HG03469 (cell line): ENCODE measurements at regions not wholly inside any gene's neighbourhood (a gene's known extent, or its start where the extent isn't known, plus 50 kb on each side); places are given as distances from the start of the nearest gene placed in this dataset.
"Not testable (repeated sequence)": the region's sequence is repeated elsewhere in the genome, so short reads cannot be mapped to it uniquely, and the experiment has no call there.

Source experiments
- ATAC-seq: cut with Tn5 transposase; IDR thresholded peaks from one replicate; pipeline ENCODE4 v1.9.1; 2021; ENCODE audit warnings: mild to moderate bottlenecking, moderate library complexity, moderate number of reproducible peaks; ENCODE audit not compliant: unreplicated experiment

DNA sequence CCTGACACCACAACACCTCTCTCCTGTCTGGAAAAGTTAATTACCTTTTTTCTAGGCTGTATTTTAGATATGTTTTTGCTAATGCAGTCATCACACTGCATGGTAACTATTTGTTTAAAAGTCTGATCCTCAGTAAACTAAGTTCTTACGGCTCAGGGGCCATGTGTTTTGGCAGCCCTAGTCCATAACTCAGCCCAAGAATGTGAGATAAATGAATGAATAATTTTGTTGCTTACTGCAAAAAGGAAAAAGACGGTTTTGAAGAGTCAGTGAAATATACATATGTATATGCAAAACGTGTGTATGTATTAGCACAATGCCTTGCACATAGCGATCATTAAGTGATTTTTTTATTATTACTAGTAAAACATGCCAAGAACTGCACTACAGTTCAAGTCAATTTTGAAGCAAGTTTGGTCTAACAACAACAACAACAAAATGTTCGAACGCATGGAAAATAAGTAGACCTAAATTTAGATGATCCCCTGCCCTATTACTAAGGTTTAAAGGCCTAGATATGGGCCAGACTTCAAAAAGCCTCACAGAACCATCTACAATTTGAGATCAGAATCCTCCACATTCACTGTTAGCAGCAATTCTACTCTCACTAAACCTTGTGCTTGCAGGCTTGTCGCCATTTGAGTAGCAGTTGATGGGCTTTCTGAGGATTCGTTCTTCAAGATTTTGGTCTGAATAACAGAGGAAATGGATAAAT is 140.0 kb downstream of the NDUFA12 start:
- no peak for ATAC-seq

DNA sequence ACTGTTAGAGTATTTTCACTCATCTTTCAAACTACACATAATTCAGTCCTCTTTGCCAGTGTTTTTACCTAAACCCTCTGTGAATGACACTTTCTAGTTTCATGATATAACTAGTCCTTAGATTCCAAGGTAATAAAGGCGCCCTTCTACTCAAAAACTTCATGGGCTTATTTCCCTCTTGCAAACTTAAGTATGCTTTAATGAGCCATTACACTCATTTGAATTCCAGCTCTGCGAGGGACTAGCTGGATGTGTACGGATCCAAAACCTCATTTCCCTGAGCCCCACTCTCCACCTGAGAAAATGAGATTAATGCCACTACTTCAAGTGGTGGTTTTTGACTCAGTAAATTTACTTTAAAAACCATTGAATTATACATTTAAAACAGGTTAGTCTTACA is 141.1 kb downstream of the NDUFA12 start:
- ATAC-seq: no peak

DNA sequence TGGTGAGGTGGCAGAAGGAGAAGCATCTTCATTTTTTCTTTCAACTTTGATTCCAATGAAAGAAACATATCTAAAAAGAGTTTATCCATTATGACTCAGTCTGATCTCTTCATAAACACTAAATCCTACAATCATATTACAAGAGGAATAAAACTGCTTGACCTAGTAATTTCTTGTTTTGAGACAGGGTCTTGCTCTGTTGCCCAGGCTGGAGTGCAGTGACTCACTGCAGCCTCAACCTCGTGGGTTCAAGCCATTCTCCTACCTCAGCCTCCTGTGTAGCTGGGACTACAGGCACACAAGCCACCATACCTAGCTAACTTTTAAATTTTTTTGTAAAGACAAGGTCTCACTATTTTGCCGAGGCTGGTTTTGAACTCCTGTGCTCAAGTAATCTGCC is 147.2 kb downstream of the NDUFA12 start:
- ATAC-seq: no peak

DNA sequence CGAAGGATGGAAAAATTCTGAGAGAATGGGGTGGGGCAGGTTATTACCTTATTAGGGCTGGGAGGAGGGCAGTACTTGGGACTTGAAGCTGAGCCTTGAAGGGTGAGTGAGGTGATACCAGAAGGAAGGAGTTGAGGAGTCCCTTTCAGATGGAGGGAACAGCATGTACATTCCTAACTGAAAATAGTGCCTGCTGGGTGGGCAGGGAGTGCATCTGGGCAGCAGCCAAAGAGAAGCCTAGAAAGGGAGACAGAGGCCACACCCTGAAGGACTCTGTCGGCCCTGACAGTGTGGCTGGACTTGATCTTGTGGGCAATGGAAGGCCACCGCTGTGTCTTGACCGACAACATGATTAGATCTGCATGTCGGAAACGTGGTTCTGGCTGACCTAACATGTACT is 147.6 kb downstream of the NDUFA12 start:
- ATAC-seq: no peak

DNA sequence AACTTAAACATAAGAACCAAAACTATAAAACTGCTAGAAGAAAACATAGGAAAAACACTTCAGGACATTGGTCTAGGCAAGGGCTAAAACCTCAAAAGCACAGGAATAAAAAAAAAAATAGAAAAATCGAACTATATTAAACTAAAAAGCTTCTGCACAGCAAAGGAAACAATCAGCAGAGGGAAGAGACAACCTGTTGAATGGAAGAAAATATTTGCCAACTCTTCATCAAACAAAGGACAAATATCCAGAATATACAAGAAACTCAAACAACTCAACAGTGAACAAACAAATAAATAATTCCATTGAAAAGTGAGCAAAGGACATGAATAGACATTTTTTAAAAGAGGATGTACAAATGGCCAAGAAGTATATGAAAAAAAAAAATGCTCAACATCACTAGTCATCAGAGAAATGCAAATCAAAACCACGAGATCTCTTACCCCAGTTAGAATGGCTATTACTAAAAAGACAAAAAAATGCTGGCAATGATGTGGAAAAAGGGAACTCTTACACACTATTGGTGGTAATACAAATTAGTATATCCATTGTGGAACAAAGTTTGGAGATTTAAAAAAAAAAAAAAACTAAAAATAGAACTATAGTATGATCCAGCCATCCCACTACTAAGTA is 152.0 kb downstream of the NDUFA12 start:
- no peak for ATAC-seq

DNA sequence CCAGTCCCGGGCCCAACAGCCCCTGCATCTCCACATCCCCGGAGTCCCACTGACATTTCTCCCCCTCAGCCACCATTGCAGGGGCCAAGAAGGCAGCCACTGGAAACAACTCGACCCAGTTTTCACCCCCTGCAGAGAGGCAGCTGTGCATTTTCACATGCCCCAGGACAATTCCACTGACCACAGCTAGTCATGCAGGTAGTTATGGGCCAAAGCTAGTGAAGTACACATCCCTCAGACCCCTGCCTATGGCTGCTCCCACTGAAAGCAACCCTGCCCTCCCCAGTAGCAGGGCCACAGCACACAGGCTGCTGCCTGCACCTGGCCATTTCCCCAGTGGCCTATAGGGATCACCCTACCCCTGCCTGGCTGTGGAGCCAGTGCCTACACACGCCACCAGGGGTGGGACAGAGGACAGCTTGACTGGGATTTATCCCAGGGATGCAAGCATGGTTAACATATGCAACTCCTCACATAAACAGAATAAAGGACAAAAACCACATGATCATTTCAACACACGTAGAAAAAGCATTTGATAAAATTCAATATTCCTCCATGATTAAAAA is 154.0 kb downstream of the NDUFA12 start:
- ATAC-seq: no peak

- no peak for ATAC-seq
Measured at GRCh38 chr12:94848966-94849365, 154.5 kb downstream of the NDUFA12 start.

DNA sequence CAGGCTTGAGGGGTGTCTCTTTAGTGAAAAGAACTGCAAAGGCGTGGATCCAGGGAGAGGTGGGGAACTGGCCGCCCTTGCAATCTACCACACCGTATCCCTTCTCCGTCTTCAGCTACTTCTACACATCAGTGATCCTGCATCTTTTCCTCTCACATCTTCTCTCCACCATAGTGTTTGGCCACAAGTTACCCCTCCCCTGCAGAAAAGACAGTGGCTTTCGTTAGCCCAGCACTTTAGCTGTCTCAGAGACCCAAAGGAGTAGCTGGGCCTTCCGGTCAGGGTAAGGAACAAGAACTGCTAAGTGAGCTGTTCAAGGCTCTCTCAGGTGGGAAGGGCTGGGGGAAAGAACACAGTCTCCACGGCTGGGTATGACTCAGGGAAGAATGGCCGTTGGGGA is 158.4 kb downstream of the NDUFA12 start:
- no peak for ATAC-seq

GRCh38 chr12:94844452-94844851 is 159.0 kb downstream of the NDUFA12 start:
- no peak for ATAC-seq

- no peak for ATAC-seq
Measured at GRCh38 chr12:94841904-94842610, 161.4 kb downstream of the NDUFA12 start.

- no peak for ATAC-seq
Measured at GRCh38 chr12:94841177-94841576, 162.3 kb downstream of the NDUFA12 start.

GRCh38 chr12:94839347-94839746 is 164.2 kb downstream of the NDUFA12 start:
- ATAC-seq: peak; percentile 67

GRCh38 chr12:94836952-94837670 is 166.4 kb downstream of the NDUFA12 start:
- not testable (repeated sequence) for ATAC-seq

DNA sequence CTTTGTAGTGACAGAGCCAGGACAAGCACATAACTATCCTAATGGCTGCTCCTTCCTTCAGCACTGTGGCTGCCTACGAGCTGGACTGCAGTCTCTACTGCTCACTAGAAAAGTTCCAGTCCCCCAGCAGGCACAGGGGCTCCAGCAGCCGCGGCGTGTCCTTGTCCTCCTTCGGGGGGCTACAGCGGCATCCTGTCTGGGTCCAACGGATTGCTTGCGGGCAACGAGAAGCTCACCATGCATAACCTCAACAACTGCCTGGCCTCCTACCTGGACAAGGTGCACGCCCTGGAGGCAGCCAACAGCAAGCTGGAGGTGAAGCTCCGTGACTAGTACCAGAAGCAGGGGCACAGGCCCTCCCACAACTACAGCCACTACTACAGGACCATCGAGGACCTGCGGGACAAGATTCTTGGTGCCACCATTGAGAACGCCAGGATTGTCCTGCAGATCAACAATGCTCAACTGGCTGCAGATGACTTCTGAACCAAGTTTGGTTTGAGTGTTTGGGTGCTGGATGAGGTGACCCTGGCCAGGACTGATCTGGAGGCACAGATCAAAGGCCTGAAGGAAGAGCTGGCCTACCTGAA is 169.4 kb downstream of the NDUFA12 start:
- ATAC-seq: no peak

DNA sequence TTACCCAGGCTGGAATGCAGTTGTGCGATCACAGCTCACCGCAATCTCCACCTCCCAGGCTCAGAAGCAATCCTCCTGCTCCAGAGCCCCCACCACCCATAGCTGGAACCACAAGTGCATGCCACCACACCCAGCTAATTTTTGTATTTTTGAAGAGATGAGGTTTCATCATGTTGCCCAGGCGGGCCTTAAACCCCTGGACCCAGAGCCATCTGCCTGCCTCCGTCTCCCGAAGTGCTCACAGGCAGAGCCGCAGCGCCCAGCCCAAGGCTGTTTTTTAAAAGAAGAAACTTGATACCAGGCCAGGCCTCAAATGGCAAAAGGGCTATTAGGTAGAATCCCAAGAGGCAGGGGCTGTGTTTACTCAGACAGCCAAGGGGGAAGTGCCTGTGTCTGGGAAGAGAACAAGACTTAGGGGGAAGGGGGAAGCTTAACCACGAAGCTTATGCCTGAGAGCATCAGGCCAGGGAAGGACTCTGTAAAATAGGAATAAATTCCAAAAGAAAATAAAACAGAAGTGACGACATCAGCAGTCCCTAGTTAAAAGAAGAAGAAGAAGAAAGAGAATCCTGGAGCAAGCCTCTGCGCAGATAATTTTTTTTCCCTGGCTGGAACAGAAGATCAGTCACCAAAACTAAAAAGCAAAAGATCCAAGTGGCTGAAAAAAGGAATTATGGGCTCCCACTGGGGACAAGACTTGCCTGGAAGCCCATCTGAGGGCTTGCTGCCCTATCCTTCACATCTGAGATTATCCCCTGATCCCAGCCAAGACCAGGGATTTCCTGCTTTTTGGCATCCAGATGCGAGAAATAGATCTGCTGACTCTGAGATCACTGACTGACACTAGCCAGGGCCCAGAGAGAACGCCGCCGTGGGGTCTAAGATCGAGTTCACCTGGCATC is 170.5 kb downstream of the NDUFA12 start:
- no peak for ATAC-seq

DNA sequence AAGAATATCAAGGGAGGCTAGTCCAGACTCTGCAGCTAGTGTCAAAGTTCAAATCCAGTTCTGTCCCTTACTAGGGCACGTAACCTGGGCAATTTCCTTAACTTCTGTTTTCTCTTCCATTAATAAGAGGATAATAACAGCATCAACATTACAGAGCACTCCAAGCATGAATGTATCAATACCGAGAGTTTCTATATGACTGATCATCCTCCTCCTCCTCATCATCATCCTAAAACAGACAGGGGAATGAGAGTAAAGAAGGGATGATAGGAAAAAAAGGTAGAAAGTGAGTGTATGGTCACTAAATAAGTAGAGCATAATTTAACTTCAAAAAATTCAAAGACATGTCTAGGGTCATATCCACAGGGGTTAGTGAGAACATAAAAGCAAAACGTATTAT is 171.4 kb downstream of the NDUFA12 start:
- ATAC-seq: no peak

GRCh38 chr12:94831081-94831751 is 172.3 kb downstream of the NDUFA12 start:
- ATAC-seq: peak; percentile 71

DNA sequence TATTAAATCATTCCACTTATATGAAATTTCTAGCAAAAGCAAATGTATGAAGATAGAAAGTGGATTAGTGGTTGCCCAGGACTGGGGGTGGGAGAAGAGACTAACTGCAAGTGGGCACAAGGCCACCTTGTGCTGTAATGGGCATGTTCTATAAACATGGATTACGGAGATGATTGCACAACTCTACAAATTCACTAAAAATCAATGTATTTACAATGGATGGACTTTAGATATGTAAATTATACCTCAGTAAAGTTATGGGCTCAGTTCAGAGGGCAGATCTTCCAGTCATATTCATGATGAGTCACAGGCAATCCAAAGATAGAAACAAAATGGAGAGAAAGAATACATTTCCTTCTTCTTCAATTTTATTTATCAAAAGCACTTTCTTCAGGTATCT is 173.9 kb downstream of the NDUFA12 start:
- ATAC-seq: no peak

DNA sequence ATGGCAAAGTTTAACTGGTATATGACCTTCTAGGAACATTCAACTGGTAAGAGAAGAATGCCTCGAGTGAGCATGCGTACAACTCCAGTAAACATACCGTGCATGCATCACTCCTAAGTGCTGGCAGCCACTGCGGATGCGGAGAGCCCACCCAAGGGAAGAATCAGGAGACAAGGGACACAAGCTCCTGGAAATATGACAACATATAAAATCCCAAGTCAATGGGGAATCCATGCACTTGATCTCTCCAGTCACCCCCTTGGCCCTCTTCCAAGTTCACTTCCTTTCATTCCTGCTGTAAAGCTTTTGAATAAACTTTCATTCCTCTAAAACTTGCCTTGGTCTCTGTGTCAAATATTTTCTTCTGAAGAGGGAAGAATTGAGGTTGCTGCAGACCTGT is 168.7 kb upstream of the TMCC3 start:
- ATAC-seq: no peak
